NK-92 treated with Interleukin-12 subunit alpha and Interleukin-12 subunit beta, amount 100 ng/mL, for 24 hours (cell line): ENCODE measurements at regions not wholly inside any gene's neighbourhood (a gene's known extent, or its start where the extent isn't known, plus 50 kb on each side); places are given as distances from the start of the nearest gene placed in this dataset.

Experiments
- DNase-seq: peaks from one replicate; lab custom pipeline; 2025; lab: John Stamatoyannopoulos, UW

GRCh38 chr2:22737144-22737543, 647.8 kb upstream of the KLHL29 start:
- no peak for DNase-seq

GRCh38 chr2:22741216-22741615, 643.8 kb upstream of the KLHL29 start:
- no peak for DNase-seq

DNA sequence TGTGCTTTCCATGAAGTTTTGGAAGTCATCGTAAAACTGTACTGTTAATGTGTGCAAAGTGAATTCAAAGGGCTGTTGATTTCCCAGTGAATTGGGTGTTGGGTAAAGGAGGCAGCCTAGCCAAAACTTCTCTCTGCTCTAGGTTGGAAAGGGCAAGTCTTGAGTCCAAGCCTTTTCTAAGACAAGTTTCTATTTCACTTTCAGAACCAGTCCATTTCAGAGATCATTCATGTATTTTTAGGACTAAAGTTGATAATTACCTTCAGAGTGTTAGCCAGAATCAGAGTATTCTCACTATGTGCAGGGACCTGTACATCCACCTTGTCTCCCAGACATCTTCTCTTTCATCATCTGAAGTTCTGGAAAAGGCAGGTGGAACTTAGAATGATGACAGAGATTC, 636.1 kb upstream of the KLHL29 start:
- no peak for DNase-seq

DNA sequence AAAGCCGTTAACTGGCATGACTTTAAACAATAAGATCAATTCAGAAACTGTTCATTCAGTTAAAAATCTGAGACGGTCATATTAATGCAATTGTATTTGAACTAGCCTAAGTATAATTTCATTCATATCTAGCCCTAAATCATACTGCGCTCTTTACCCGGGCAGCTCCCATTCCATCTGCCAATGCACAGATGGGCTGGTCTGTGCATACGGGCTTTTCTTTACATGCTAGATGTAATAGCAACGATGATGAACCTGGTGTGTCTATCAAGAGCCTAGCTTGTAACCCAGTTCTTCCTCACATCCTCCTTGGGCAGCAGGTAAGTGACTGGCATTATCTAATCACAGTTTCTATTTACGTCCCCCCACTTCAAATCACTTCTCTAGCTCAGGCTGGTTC, 631.5 kb upstream of the KLHL29 start:
- DNase-seq, result no peak

GRCh38 chr2:22756276-22757043, 628.5 kb upstream of the KLHL29 start:
- DNase-seq, result no peak

DNA sequence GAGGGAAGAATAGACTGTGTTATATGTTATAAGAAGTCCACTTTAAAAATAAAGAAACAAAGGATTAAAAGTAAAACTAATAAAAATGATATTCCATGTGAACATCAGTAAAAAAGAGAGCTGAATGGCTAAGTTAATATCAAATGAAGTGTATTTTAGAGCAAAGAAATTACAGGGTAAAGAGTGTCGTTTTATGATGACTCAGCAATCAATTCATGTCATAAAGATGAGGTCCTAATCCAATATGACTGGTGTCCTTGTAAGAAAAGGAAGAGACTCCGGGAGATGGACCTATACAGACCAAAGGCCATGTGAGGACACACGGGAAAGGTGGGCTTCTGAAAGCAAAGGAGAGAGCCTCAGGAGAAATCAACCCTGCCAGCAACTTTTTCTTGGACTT, 615.5 kb upstream of the KLHL29 start:
- DNase-seq, result no peak

DNA sequence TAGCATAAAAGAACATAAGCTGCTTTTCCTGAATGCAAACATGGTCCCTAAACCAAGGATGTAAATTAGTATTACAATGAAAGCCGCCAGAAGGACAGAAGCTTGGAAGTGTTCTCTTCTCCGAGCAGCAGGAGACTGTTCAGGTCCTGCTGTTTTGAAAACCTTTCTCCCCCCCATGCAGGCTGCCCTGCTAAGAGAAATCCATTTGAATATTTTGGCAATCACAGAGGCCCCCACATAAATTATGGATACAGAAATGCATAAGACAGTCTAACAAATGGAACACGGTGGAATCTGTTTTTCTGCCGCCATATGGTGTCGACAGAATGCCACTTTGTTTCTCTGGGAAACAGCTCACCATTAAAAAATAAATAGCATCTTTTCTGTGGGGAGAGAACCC, 600.4 kb upstream of the KLHL29 start:
- DNase-seq, result no peak

GRCh38 chr2:22786817-22787216, 598.2 kb upstream of the KLHL29 start:
- DNase-seq, result no peak

GRCh38 chr2:22787745-22788144, 597.2 kb upstream of the KLHL29 start:
- no peak for DNase-seq

DNA sequence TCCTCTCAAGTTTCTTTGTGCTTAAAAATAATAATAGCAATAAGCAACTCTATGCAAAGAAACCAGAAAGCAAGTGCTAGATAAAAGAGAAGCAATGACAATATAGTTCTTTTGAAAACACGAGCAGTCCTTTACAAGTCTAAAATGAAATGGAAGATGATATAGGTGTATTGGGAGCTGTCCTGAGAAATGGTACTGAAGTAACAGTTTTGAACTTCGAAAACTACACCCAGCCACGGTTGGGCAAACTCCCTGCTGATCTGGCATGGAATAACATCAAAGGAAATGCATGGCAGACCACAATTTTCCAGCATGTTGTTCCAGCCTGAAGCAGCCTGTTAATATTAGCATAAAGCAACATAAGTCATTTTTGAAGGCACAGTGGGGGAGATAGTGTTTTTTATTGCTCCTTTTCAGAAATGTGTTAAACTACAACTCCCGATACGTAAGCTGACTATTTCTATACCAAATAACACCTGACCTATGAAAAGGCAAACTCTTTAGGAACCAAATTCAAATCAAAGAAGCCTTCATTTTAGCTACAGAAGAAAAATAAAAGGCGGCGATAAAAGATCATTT, 596.1 kb upstream of the KLHL29 start:
- DNase-seq, result no peak

- no peak for DNase-seq
Measured at GRCh38 chr2:22795287-22795866, 589.6 kb upstream of the KLHL29 start.

DNA sequence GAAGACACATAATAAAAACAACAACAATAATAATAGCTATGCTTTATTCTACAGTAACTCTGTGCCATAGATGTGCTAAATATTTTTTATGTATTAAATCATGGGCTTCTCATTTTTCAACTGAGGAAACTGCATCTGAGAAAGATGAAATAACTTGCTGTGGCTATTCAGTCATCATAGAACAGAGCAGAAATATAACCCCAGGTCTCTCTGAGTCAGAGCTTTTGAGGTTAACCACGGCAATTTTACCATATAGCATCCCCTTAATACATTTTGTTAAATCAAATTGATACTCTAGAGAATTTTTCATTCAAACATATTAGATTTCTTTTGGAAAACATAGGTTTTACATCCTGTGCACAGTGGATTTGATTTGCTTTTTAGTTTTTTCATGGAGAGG, 586.6 kb upstream of the KLHL29 start:
- DNase-seq, result no peak

- no peak for DNase-seq
Measured at GRCh38 chr2:22800412-22800811, 584.6 kb upstream of the KLHL29 start.

DNA sequence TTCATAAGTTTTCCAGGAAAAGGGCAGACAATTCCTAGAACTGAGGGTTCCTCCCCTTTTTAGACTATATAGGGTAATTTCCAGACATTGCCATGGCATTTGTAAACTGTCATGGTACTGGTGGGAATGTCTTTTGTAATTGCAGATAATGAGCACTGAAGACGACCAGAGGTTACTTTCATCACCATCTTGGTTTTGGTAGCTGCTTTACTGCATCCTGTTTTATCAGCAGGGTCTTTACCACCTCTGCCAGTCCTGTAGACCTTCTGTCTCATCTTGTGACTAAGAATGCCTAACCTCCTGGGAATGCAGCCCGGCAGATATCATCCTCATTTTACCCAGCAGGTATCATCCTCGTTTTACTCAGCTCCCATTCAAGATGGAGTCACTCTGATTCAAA, 583.9 kb upstream of the KLHL29 start:
- DNase-seq, result no peak

GRCh38 chr2:22801970-22802369, 583.0 kb upstream of the KLHL29 start:
- no peak for DNase-seq

DNA sequence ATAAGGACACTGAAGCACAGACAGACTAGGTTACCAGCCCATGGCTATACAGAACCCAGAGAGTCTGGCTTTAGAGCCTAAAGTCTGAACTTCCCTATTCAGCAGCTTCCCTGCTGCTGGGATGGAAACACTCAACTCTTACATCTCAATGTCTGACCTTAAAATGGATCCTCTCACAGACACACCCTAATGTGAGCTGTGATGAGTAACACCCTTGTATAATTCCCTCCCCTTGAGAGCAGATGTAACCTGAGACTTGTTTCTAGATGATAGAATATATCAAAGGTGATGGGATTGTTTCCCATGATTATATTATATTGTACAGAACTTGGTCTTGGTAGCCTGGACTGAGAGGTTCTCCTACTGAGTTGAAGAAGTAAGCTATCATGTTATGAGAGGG, 577.1 kb upstream of the KLHL29 start:
- no peak for DNase-seq

GRCh38 chr2:22810602-22811001, 574.4 kb upstream of the KLHL29 start:
- no peak for DNase-seq

DNA sequence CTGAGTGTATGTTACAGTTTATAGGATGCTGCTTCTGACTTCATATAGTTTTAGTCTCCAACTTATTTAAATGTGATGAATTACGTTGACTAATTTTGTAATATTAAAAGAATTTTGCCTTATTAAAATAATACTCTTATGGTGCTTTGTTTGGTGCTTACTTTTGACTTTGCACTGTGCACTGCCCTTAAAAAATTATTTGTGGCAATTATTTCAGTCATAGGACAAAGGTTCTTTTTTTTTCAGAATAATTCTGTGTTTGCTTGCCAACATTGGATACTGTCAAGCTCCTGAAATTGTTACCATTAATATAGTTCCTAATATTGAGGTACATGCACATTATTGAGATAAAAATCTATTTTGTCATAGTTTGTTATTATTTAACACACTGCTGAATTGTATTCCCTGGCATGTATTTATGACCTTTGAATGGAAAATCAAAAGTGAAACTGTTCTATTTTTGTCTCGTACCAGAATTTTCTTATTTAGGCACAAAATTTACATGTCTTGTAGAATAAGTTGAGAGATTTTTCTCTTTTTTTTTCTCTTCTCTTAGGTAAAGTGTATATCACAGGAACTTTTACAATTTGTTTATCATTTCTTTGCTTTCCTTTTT, 572.8 kb upstream of the KLHL29 start:
- DNase-seq, result no peak

GRCh38 chr2:22817197-22817596, 567.8 kb upstream of the KLHL29 start:
- DNase-seq, result no peak

- no peak for DNase-seq
Measured at GRCh38 chr2:22821458-22821857, 563.5 kb upstream of the KLHL29 start.

DNA sequence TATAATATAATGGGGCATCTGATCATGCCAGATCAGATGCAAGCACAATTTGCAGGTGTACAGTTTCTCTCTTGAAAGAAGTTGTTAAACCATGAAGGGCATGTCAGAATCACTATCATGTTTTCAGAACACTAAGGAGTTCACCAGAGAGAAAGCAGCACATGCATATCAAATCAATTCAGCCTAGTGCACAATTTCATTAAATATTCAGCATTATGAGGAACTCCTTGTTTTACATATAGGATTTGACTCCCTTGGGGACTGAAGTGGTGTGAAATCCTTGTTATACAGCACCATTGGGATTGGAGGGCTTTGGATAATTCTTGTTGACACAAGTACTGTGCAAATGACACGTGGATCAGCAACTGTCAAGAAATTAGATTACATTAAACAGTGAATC, 562.1 kb upstream of the KLHL29 start:
- DNase-seq, result no peak

- no peak for DNase-seq
Measured at GRCh38 chr2:22824618-22825017, 560.4 kb upstream of the KLHL29 start.

DNA sequence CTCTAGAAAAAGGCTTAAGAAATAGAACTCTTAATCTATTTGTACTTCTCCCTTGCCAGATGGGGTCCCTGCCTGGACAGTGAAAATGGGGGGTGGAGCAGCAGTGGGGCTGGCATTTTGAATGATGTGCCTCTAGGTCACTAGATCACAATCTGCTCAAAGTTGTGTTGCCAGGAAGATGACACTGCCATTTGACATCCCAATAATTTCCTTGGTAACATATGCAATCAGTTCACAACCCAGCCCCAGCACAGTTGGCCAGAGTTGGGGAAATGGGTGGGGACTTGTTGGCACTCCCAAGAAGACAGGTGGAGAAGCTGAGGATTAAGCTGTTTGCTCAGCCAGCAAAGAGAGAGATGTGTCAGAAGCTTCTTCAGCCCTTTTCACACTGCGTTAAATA, 558.3 kb upstream of the KLHL29 start:
- DNase-seq, result no peak
